ENCODE measurements at regions not wholly inside any gene's neighbourhood (a gene's known extent, or its start where the extent isn't known, plus 50 kb on each side); places are given as distances from the start of the nearest gene placed in this dataset.
A peak's percentile ranks its signal among the peaks of the same experiment; 100 is the strongest.

DNA sequence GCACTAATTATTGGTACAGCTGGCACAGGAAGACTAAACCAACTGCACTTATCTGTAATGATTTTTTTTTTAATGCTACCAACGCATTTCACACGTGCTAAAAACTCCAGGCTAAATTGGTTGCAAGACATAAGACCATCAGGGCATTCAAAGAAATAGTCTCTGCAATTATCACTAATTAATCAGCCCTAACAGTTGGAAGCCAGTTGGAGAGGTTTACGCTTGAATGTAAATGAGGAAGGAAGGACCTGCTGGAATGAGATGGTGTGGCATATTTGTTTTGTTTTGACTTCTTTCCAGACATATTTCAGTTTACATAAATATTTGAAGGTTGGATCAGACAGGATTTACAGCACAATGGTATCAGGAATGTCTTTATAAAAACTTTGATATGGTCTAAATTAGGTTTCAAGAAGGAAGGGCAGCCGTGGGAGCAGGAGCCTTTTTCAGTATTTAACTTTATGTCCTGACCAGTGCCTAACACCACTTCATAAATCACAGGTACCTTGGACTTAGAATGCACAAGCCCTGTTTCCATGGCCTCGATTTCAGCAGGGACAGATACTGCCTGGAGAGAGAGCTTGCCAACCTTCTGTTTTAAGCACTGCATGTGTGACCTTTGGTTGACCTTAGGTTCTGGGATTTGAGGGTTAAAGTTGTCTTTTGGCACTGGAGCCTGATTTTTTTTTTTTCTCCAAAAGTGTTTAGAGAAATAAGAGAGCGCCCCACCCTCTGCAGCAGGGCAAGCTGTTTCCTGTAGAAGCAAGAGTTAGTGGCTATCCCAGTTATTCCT, 199.8 kb upstream of the MAP3K1 start:
- DNase-seq (ENCODE audit: low read depth): no peak
- in situ Hi-C loops (cut with HindIII; ENCODE audit: low pct_unique_long_range_greater_than_20kb, low sequenced_read_pairs): no loop called here

DNA sequence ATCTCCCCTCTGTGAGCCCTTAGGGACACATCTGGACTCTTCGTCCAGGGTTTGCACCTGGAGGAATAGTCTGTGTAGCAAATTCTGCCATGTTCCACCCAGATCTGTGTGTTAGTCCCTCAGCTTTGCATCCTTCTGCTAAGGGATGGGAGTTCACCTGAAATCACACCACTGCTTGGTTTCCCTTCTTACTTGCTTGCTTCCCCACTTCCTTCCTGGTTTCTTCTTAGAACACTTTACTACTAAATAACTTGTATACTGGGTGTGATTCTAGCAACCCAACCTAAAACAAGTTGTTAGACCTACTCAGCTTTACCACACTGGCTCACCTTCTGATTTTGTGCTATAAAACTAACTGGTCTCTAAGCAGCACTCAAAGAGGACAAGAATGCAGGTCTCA, 202.6 kb upstream of the MAP3K1 start:
- DNase-seq (ENCODE audit: low read depth): no peak
- in situ Hi-C loops (cut with HindIII; ENCODE audit: low pct_unique_long_range_greater_than_20kb, low sequenced_read_pairs): no loop called here

DNA sequence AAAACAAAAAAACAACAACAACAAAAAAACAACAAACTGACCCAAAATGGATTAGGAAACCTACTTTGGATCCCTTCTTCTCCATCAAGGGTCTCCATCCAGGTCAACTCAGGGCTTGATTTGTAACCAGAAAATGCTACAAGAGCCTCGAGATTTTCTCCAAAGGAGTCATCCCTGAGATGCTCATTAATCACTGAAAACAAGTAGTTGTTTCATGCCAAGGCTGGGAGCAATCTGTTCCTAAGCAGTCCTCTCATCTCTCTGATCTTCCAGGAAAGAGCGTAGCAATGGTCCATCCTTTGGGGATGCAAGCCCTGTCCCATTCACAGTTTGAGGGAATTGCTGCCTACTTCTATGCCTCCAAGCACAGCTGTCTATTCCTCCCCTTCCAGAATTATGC, 203.0 kb upstream of the MAP3K1 start:
- DNase-seq (ENCODE audit: low read depth): no peak
- in situ Hi-C loops (cut with HindIII; ENCODE audit: low pct_unique_long_range_greater_than_20kb, low sequenced_read_pairs): no loop called here

DNA sequence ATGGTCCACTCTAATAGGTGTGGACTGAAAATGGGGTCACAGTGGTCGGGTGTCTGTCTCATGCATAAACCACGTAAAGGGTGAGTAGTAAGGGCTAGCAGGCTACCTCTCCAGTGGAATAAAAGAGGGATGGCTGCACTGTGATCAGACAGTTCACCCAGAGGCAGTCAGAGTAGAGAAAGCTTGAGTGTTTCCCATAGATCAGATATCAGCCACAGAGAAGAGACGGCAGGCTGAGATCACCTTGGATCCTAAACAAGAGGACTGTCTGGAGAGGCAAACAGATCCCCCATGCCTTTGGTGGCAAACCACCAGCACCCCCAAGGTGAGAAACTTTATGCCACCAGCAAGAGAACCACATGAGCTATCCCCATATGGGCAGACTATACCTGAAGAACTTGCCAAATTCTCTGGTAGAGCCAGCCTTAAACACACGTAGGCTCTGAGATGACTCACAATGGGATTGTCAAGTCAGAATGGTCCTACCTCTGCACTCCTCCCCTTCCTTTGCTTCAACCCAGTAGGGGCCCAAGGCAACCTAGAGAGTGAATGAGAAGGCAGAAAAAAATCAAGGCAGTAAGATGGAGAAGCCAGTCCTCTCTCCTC, 205.2 kb upstream of the MAP3K1 start:
- in situ Hi-C loops (cut with HindIII; ENCODE audit: low pct_unique_long_range_greater_than_20kb, low sequenced_read_pairs): no loop called here
- no peak for DNase-seq (ENCODE audit: low read depth)

DNA sequence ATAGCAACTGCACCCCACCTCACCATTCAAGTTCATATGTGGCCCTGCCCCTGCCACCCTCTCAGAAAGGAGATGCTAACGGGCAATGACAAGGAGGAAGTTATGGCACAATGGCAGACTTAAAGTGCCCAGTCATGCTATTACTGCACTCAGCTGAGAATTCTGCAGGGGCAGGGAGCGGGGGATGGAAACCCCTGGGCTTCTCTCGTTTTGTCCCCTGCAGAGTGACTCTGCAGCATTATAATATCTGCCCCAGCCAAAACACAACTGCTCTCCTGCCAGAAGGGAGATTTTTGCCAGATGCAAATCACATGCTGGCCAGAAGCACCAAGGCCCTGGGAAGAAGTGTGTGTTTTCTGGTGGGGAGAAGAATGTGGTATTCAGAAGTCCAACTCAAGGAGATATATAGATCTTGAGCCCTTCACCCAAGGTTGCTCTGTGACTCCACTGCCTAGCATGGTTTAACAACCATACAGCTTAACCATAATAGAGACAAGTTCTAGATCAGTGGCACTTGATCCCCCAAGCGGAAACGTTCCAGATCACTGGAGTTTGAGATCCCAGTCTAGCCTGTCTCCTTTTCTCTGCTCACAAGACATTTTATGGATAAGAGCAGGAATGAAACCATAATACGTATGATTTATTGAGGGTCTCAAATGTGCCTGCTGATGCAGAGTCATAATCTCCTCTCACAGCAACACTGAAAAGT, 207.0 kb upstream of the MAP3K1 start:
- DNase-seq (ENCODE audit: low read depth): peak; percentile 21
- in situ Hi-C loops (cut with HindIII; ENCODE audit: low pct_unique_long_range_greater_than_20kb, low sequenced_read_pairs): no loop called here

DNA sequence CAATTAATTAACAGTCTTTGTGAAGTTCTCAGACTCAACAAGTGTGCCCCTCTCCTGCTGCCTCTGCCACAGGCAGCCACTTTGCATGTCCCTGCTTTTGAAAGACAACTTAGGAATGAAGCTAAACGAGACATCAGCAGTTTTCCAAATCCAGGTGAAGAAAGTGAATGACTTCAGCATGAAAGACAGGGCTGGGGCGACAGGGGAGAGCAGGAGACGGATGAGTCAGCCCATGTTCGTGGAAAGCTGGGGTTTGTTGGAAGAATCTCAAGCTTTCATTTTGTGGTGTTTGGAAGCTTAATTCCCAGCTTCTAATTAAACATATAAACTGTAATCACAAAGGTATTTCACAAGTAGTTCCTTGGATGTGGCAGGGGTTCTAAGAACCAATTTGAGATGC, 207.8 kb upstream of the MAP3K1 start:
- no peak for DNase-seq (ENCODE audit: low read depth)
- in situ Hi-C loops (cut with HindIII; ENCODE audit: low pct_unique_long_range_greater_than_20kb, low sequenced_read_pairs): no loop called here

DNA sequence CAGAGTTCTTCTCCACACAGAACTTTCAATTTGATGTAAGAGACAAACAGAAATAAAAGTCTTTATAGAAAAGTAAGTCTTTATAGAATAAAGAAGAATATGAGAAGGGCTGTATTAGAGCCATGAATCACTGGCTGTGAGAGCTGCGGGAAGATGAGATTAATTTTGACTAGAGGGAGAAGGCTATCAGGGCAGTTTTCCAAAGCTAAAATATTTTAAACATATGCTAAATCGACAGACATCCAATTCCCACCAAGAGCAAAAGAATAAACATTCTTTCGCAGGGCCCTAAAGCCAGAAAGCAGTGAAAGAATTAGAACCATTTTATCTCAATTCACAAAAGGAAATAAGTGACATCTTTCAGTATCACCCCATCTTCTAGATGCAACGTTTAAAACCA, 208.3 kb upstream of the MAP3K1 start:
- in situ Hi-C loops (cut with HindIII; ENCODE audit: low pct_unique_long_range_greater_than_20kb, low sequenced_read_pairs): no loop called here
- DNase-seq (ENCODE audit: low read depth): no peak

DNA sequence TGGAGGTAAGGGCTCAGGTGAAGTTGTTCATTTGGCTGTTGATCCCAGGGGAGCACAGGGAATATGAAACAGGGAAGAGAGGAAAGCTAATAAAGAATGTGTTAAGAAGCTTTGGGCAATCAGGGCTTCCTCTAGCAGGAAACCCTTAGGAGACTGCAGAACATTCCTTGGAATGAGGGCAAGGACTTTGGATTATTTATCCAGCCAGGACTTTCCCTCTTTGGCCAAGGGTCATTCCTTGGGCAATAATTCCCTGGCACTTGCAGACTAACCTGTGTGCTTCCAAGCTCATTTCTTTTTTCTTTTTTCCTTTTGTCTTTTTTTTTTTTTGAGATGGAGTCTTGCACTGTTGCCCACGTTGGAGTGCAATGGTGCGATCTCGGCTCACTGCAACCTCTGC, 209.2 kb upstream of the MAP3K1 start:
- in situ Hi-C loops (cut with HindIII; ENCODE audit: low pct_unique_long_range_greater_than_20kb, low sequenced_read_pairs): no loop called here
- no peak for DNase-seq (ENCODE audit: low read depth)

DNA sequence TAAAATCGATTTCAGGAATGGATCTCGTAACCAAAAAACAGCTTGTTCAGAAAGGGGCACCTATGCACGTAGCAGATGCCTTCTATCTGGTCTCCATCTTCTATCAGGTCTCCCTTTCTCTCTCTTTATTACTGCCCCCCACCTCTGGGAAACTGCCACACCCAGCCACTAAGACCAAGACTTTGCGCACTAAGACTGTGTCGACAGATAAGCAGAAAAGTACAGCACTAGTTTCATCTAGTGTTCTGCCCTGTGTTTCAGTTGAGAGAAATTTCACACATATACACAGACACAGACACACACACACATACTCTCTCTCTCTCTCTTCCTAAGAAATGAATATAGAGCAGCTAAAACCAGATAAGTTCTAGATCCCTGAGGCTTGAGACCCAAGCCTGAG, 210.1 kb upstream of the MAP3K1 start:
- in situ Hi-C loops (cut with HindIII; ENCODE audit: low pct_unique_long_range_greater_than_20kb, low sequenced_read_pairs): no loop called here

DNA sequence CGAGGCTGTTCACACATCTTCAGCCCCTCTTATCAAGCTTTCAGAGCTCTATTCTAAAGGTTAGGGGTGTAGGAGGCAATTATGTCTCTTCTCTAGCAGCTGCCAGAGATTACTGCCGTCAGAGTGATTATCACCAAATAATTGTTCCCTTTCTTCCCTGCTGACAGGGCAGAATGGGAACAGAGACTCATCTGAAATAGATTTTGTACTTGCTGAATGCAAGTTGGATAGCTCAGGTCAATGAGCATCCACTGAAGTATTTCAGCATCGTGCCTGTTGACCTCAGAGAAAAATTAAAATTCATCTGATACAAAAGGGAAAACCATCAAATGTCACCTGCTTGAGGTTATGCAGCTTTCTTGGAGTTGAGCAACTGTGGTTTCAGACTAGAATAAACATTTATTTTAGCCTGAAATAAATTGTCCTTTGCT, 213.7 kb upstream of the MAP3K1 start:
- in situ Hi-C loops (cut with HindIII; ENCODE audit: low pct_unique_long_range_greater_than_20kb, low sequenced_read_pairs): no loop called here
- DNase-seq (ENCODE audit: low read depth): no peak

More for the DNA sequence above, 210.1 kb upstream of the MAP3K1 start:
- no peak for DNase-seq (ENCODE audit: low read depth)

DNA sequence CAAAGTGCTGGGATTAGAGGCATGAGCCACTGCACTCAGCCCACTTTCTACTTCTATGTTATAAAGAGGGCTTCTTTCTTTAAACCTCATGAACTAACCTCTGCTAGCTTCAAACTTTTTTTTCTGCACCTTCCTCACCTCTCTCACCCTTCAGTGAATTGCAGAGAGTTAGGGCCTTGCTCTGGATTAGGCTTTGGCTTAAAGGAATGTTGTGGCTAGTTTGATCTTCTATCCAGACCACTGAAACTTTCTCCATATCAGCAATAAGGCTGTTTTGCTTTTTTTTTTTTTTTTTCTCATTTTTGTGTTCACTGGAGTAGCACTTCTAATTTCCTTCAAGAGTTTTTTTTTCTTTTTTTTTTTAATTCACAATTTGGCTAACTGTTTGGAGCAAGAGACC, 216.4 kb upstream of the MAP3K1 start:
- no peak for DNase-seq (ENCODE audit: low read depth)
- in situ Hi-C loops (cut with HindIII; ENCODE audit: low pct_unique_long_range_greater_than_20kb, low sequenced_read_pairs): no loop called here

DNA sequence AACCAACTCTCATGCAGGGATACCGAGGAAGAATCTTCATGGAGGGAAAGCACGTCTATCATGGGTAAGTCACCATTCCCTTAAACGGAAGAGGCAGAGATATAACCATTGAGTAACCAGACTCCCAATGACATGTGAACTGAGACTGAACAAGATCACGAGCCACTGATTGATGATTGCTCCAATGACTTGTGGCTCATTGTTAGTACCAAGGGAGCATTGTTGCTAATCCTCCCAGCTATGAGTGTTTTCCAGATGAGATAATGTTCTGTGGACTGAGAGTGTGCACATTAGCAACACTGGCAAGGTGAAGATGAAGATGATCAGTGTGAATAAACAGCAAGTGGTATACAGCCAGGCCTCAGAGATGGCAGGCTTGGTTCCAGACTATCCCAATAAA, 219.2 kb upstream of the MAP3K1 start:
- in situ Hi-C loops (cut with HindIII; ENCODE audit: low pct_unique_long_range_greater_than_20kb, low sequenced_read_pairs): no loop called here
- no peak for DNase-seq (ENCODE audit: low read depth)

DNA sequence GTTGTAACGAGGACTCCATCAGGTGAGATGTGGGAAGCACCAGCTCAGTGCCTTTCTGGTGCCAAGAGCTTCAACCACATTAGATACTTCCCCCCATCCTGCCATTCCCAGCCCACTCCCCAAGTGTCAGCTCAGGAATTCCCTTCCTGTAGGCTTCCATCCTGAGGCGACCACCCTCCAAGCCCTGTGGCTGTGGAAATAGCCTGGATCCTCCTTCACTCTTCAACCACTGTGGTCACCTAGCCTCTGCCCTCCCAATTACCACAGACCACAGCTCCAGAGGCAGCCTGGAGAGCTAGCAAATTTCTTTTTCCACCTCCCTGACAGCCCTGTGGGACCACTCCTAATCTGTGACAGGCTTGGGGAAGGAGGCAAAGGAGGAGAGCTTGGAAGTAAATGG, 219.8 kb upstream of the MAP3K1 start:
- in situ Hi-C loops (cut with HindIII; ENCODE audit: low pct_unique_long_range_greater_than_20kb, low sequenced_read_pairs): no loop called here

DNA sequence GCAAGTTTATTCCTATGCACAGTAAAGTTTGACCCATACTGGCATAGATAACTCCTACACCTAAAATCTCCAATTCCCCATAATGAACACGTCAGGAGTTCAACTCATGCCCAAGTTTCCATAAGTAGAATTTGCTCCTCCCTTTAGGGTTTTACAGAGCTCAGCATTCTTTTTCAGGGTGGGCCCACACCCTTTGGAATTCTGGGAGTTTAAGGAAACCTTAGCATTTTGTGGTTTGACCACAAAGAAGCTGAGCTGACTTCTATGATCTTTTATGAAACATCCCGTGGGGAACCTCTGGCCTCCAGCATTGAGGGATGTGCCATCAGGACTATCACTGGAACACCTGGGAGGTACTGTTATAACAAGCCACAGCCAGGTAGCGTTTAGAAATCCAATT, 220.6 kb upstream of the MAP3K1 start:
- DNase-seq (ENCODE audit: low read depth): no peak
- in situ Hi-C loops (cut with HindIII; ENCODE audit: low pct_unique_long_range_greater_than_20kb, low sequenced_read_pairs): no loop called here

More for the DNA sequence above, 219.8 kb upstream of the MAP3K1 start:
- DNase-seq (ENCODE audit: low read depth): no peak

DNA sequence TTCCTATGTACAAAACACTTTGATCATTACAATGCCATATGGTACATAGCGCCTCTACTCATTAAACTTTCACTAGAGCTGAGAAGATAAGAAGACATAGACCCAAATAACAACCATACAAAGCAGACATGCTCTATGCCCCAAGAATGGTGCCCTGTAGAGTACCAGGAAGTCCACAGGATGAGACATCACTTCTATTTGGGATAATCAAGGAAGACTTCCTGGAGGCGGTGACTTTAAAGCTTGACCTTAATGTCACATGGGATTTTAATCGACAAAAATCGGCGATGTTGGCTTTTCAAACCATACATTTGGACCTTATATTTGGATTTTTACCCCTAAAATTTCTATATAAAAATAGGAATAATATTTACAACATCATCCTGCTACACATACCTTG, 224.3 kb upstream of the MAP3K1 start:
- no peak for DNase-seq (ENCODE audit: low read depth)
- in situ Hi-C loops (cut with HindIII; ENCODE audit: low pct_unique_long_range_greater_than_20kb, low sequenced_read_pairs): no loop called here

DNA sequence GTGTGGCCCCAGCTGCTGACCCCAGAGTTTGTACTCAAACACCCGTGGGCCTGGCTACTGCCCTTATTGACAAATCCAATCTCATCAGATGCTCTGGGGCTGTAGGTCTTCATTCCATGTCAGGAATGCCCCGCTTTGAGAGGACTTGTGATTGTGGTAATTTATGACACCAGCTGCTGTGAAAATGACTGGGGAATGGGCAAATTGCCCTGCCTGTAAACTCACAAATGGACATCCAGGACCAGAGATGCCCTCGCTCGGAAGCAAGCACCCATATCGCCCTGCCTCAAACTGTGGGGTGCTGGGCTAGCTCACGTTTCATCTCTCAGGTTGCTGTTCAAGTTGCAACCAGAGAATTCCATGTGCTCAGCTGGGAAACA, 225.9 kb upstream of the MAP3K1 start:
- DNase-seq (ENCODE audit: low read depth): no peak
- in situ Hi-C loops (cut with HindIII; ENCODE audit: low pct_unique_long_range_greater_than_20kb, low sequenced_read_pairs): no loop called here

DNA sequence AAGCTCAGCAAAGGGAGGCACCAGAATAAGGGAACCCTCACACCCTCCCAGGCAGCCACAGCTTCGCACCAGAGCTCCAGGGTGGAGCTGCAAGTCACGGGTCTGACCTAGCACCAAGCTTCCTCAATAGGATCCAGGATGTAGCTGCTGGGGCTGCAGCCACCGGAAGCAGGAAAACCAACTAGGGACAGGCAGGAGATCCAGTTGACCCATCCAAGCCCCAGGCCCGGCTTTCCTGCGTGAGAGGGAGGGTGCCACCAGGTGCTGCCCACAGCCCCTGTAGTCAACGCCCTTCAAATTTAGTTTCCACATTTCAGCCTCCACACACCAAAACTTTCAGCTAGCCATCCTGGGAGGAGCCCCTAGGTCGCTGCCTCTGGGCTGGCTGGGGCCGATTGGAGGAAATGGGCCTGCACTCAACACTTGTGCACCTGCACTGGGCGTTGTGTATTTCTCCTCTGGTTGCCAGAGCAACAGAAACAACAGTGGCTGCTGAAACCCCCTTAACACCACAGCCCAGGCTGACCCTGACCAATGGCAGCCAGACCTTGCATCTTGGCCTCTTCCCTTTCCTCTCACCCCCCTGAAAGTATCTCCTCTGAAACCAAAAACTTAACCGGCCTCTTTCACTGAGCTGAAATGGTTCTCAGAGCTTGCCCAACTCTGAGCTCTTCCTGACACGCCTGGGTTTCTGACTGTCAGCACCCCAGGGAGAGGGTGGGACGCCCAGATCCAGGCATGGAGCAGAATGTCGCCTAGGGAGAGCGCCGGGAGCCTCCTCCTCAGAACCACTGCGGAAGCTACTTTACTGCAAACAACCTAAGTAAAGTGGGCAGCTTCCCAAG, 226.5 kb upstream of the MAP3K1 start:
- no peak for DNase-seq (ENCODE audit: low read depth)

DNA sequence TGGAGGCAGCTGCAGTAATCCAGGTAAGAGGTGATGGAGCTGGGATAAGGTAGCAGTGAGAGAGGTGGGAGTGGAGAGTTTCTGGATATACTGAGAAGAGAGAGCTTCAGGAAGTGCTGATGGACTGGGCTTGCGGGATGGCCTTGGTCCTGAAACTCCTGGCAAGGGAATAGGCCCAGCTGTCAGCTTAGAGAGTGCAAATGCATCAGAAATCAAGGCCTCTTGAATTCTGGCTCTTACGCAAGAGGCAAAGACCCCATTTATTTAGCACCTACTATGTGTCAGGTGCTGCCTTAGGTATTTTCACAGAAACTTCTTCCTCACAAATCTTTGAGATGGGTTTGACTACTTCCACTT, 227.2 kb upstream of the MAP3K1 start:
- no peak for DNase-seq (ENCODE audit: low read depth)
- in situ Hi-C loops (cut with HindIII; ENCODE audit: low pct_unique_long_range_greater_than_20kb, low sequenced_read_pairs): no loop called here

More for the DNA sequence above, 226.5 kb upstream of the MAP3K1 start:
- in situ Hi-C loops (cut with HindIII; ENCODE audit: low pct_unique_long_range_greater_than_20kb, low sequenced_read_pairs): no loop called here
